NT2/D1 (cell line): ENCODE measurements at regions not wholly inside any gene's neighbourhood (a gene's known extent, or its start where the extent isn't known, plus 50 kb on each side); places are given as distances from the start of the nearest gene placed in this dataset.
"Not testable (repeated sequence)": the region's sequence is repeated elsewhere in the genome, so short reads cannot be mapped to it uniquely, and the experiment has no call there.

Experiments
- DNase-seq: peaks from one replicate; pipeline ENCODE4 v3.0.0-alpha.2; 2011; ENCODE audit warnings: low read depth, low spot score
- H3K27me3 ChIP-seq: 2 replicates; pipeline ENCODE4 v1.6.0; 2011; ENCODE audit warnings: mild to moderate bottlenecking; ENCODE audit not compliant: insufficient read length, insufficient read depth
- H3K36me3 ChIP-seq: 2 replicates; pipeline ENCODE4 v1.6.1; 2011; ENCODE audit warnings: mild to moderate bottlenecking, low read length, mixed read lengths; ENCODE audit not compliant: insufficient read depth, insufficient read length
- H3K4me1 ChIP-seq: 2 replicates; pipeline ENCODE4 v1.5.1; 2011; ENCODE audit not compliant: insufficient read depth, insufficient read length
- H3K4me3 ChIP-seq: 2 replicates; pipeline ENCODE4 v1.5.1; 2011; ENCODE audit warnings: low read depth; ENCODE audit not compliant: insufficient read length
- H3K9ac ChIP-seq: 2 replicates; pipeline ENCODE4 v1.6.0; 2011; ENCODE audit warnings: low read depth; ENCODE audit not compliant: insufficient read length
- H3K9me3 ChIP-seq: 2 replicates; pipeline ENCODE4 v1.5.1; 2011; ENCODE audit warnings: mild to moderate bottlenecking, low read length; ENCODE audit not compliant: insufficient read depth
- SUZ12 ChIP-seq: IDR thresholded peaks from 2 replicates; pipeline ENCODE4 v1.6.1; 2011; ENCODE audit not compliant: insufficient read length, insufficient read depth; ENCODE audit errors: extremely low read depth
- YY1 ChIP-seq: IDR thresholded peaks from 2 replicates; pipeline ENCODE4 v1.6.1; 2011; ENCODE audit not compliant: insufficient read length, insufficient read depth
- ZNF274 ChIP-seq: IDR thresholded peaks from 2 replicates; pipeline ENCODE4 v1.6.1; 2011; ENCODE audit warnings: mild to moderate bottlenecking, low read depth, low read length

GRCh38 chr2:39975476-39976020, 196.5 kb upstream of the THUMPD2 start:
- H3K27me3 ChIP-seq, result no peaks in the 10 kb centered on the region
- H3K9me3 ChIP-seq, result no peaks in the 10 kb centered on the region
- no peaks in the 10 kb centered on the region for H3K4me1 ChIP-seq
- TF ChIP-seq ZNF274 (no peak), SUZ12 (no peak), YY1 (no peak)
- DNase-seq, result no peak
- no peak overlapping the region for H3K9ac ChIP-seq
- H3K4me3 ChIP-seq, result no peak overlapping the region
- H3K36me3 ChIP-seq, result no peaks in the 10 kb centered on the region

- no peaks in the 10 kb centered on the region for H3K9me3 ChIP-seq
- no peak for TF ChIP-seq YY1
- no peak for TF ChIP-seq SUZ12
- TF ChIP-seq ZNF274, result no peak
- no peak overlapping the region for H3K9ac ChIP-seq
- H3K4me3 ChIP-seq, result no peak overlapping the region
- no peak for DNase-seq
- no peaks in the 10 kb centered on the region for H3K36me3 ChIP-seq
- no peaks in the 10 kb centered on the region for H3K4me1 ChIP-seq
- no peaks in the 10 kb centered on the region for H3K27me3 ChIP-seq
Observed at GRCh38 chr2:39968037-39968436, 189.0 kb upstream of the THUMPD2 start.

- DNase-seq, H3K4me3 ChIP-seq, H3K9me3 ChIP-seq: not testable (repeated sequence)
Observed at GRCh38 chr2:39960681-39961080, 181.6 kb upstream of the THUMPD2 start.

GRCh38 chr2:39954346-39954745, 175.3 kb upstream of the THUMPD2 start:
- no peaks in the 10 kb centered on the region for H3K9me3 ChIP-seq
- H3K4me1 ChIP-seq, result no peaks in the 10 kb centered on the region
- H3K9ac ChIP-seq, result no peak overlapping the region
- no peak for TF ChIP-seq ZNF274
- TF ChIP-seq SUZ12, result no peak
- TF ChIP-seq YY1, result no peak
- H3K36me3 ChIP-seq, result no peaks in the 10 kb centered on the region
- H3K4me3 ChIP-seq, result no peak overlapping the region
- DNase-seq, result no peak
- H3K27me3 ChIP-seq, result no peaks in the 10 kb centered on the region

More at GRCh38 chr2:39960681-39961080, 181.6 kb upstream of the THUMPD2 start:
- H3K36me3 ChIP-seq, H3K4me1 ChIP-seq, H3K27me3 ChIP-seq, H3K9ac ChIP-seq: not testable (repeated sequence)

- Histone ChIP-seq H3K9ac (no peak overlapping the region), H3K9me3 (no peaks in the 10 kb centered on the region), H3K4me3 (no peak overlapping the region), H3K27me3 (no peaks in the 10 kb centered on the region), H3K36me3 (no peaks in the 10 kb centered on the region), H3K4me1 (no peaks in the 10 kb centered on the region)
- no peak for DNase-seq
- no peak for TF ChIP-seq YY1
- TF ChIP-seq ZNF274, result no peak
- TF ChIP-seq SUZ12, result no peak
Observed at GRCh38 chr2:39949131-39949530, 170.1 kb upstream of the THUMPD2 start.

GRCh38 chr2:39948016-39948719, 169.1 kb upstream of the THUMPD2 start:
- DNase-seq, result no peak
- H3K27me3 ChIP-seq, result no peaks in the 10 kb centered on the region
- H3K9ac ChIP-seq, result no peak overlapping the region
- H3K36me3 ChIP-seq, result no peaks in the 10 kb centered on the region
- TF ChIP-seq SUZ12, result no peak
- no peak for TF ChIP-seq YY1
- no peak for TF ChIP-seq ZNF274
- H3K4me1 ChIP-seq, result no peaks in the 10 kb centered on the region
- H3K9me3 ChIP-seq, result no peaks in the 10 kb centered on the region
- H3K4me3 ChIP-seq, result no peak overlapping the region

- TF ChIP-seq SUZ12, result no peak
- no peak for TF ChIP-seq YY1
- TF ChIP-seq ZNF274, result no peak
Observed at GRCh38 chr2:39947294-39948015, 168.4 kb upstream of the THUMPD2 start.

More at GRCh38 chr2:39947294-39948015, 168.4 kb upstream of the THUMPD2 start:
- no peaks in the 10 kb centered on the region for H3K4me1 ChIP-seq
- no peaks in the 10 kb centered on the region for H3K9me3 ChIP-seq
- no peak for DNase-seq
- H3K36me3 ChIP-seq, result no peaks in the 10 kb centered on the region
- H3K9ac ChIP-seq, result no peak overlapping the region
- H3K4me3 ChIP-seq, result no peak overlapping the region
- H3K27me3 ChIP-seq, result no peaks in the 10 kb centered on the region
